DOHH2 (cell line): ENCODE measurements at regions not wholly inside any gene's neighbourhood (a gene's known extent, or its start where the extent isn't known, plus 50 kb on each side); places are given as distances from the start of the nearest gene placed in this dataset.

ENCODE experiments used
- H3F3A ChIP-seq: fragments of 200-600 bp; sonication (generic), shearing (Covaris generic); 2 replicates; pipeline ENCODE4 v1.6.0; 2016; ENCODE audit warnings: antibody characterized with exemption, mild to moderate bottlenecking; ENCODE audit not compliant: control insufficient read depth, insufficient read depth
- H3K27ac ChIP-seq: fragments of 200-600 bp; sonication (generic); 2 replicates; pipeline ENCODE4 v1.5.1; 2014; ENCODE audit warnings: low read depth, mild to moderate bottlenecking, low read length, moderate library complexity
- H3K27me3 ChIP-seq: fragments of 200-600 bp; sonication (generic); 2 replicates; pipeline ENCODE4 v1.6.1; 2014; ENCODE audit warnings: mild to moderate bottlenecking, low read length, mixed read lengths; ENCODE audit not compliant: control insufficient read depth
- H3K36me3 ChIP-seq: fragments of 200-600 bp; sonication (generic); 2 replicates; pipeline ENCODE4 v1.6.1; 2014; ENCODE audit warnings: mild to moderate bottlenecking, low read length, moderate library complexity, mixed read lengths; ENCODE audit not compliant: control insufficient read depth
- H3K4me1 ChIP-seq: fragments of 200-600 bp; sonication (generic); 2 replicates; pipeline ENCODE4 v1.6.1; 2014; ENCODE audit warnings: mild to moderate bottlenecking, low read length, mixed read lengths; ENCODE audit not compliant: control insufficient read depth
- H3K4me2 ChIP-seq: fragments of 200-600 bp; sonication (generic); 2 replicates; pipeline ENCODE4 v1.6.0; 2014; ENCODE audit warnings: mild to moderate bottlenecking, low read length, moderate library complexity
- H3K4me3 ChIP-seq: fragments of 200-600 bp; sonication (generic); 2 replicates; pipeline ENCODE4 v1.5.1; 2014; ENCODE audit warnings: mild to moderate bottlenecking, low read length, mixed read lengths
- H3K79me2 ChIP-seq: fragments of 200-600 bp; sonication (generic); 2 replicates; pipeline ENCODE4 v1.6.1; 2014; ENCODE audit warnings: mild to moderate bottlenecking, low read length, mixed read lengths; ENCODE audit not compliant: control insufficient read depth
- H3K9me2 ChIP-seq: fragments of 200-600 bp; sonication (generic); replicated peaks from 2 replicates; pipeline ENCODE4 v1.6.1; 2014; ENCODE audit warnings: mild to moderate bottlenecking, low read length, mixed read lengths; ENCODE audit not compliant: control insufficient read depth
- H3K9me3 ChIP-seq: fragments of 200-600 bp; sonication (generic); 2 replicates; pipeline ENCODE4 v1.6.1; 2014; ENCODE audit warnings: antibody characterized with exemption, low read length, mixed read lengths; ENCODE audit not compliant: control insufficient read depth, insufficient read depth
- H4K20me1 ChIP-seq: fragments of 200-600 bp; sonication (generic); 2 replicates; pipeline ENCODE4 v1.6.0; 2014; ENCODE audit warnings: low read depth, mild to moderate bottlenecking, antibody characterized with exemption, low read length, moderate library complexity; ENCODE audit not compliant: control insufficient read depth, insufficient read depth
- CTCF ChIP-seq: fragments of 200-600 bp; sonication (generic); IDR thresholded peaks from one replicate; pipeline ENCODE4 v1.5.1; 2014; ENCODE audit warnings: antibody characterized with exemption, mild to moderate bottlenecking, low read depth, low read length; ENCODE audit not compliant: poor library complexity, severe bottlenecking
- EZH2phosphoT487 ChIP-seq: fragments of 200-600 bp; sonication (generic); IDR thresholded peaks from 2 replicates; pipeline ENCODE4 v1.6.1; 2017; ENCODE audit warnings: borderline replicate concordance, mild to moderate bottlenecking, antibody characterized with exemption, low read length, moderate library complexity, mixed read lengths

GRCh38 chr3:5579946-5580345, 392.4 kb downstream of the EDEM1 start:
- no peaks in the 10 kb centered on the region for H3F3A ChIP-seq
- no peak overlapping the region for H3K4me3 ChIP-seq
- H3K79me2 ChIP-seq, result no peaks in the 10 kb centered on the region
- no peaks in the 10 kb centered on the region for H3K4me1 ChIP-seq
- no peaks in the 10 kb centered on the region for H3K9me3 ChIP-seq
- TF ChIP-seq EZH2phosphoT487 (no peak), CTCF (no peak)
- no peaks in the 10 kb centered on the region for H3K27me3 ChIP-seq
- no peak overlapping the region for H3K27ac ChIP-seq
- no peak overlapping the region for H3K4me2 ChIP-seq
- no peaks in the 10 kb centered on the region for H3K9me2 ChIP-seq
- no peaks in the 10 kb centered on the region for H4K20me1 ChIP-seq
- H3K36me3 ChIP-seq, result no peaks in the 10 kb centered on the region

GRCh38 chr3:5580826-5581225, 393.3 kb downstream of the EDEM1 start:
- TF ChIP-seq CTCF, result no peak
- no peak for TF ChIP-seq EZH2phosphoT487
- Histone ChIP-seq H3K4me1 (no peaks in the 10 kb centered on the region), H3K9me3 (no peaks in the 10 kb centered on the region), H3K4me2 (no peak overlapping the region), H3K27me3 (no peaks in the 10 kb centered on the region), H3K4me3 (no peak overlapping the region), H3F3A (no peaks in the 10 kb centered on the region), H3K27ac (no peak overlapping the region), H3K79me2 (no peaks in the 10 kb centered on the region), H3K9me2 (no peaks in the 10 kb centered on the region), H3K36me3 (no peaks in the 10 kb centered on the region), H4K20me1 (no peaks in the 10 kb centered on the region)

- no peaks in the 10 kb centered on the region for H3K9me3 ChIP-seq
These were observed 394.2 kb downstream of the EDEM1 start for GRCh38 chr3:5581743-5582142.

More at GRCh38 chr3:5581743-5582142, 394.2 kb downstream of the EDEM1 start:
- Histone ChIP-seq H3F3A (no peaks in the 10 kb centered on the region), H4K20me1 (no peaks in the 10 kb centered on the region), H3K36me3 (no peaks in the 10 kb centered on the region), H3K27ac (no peak overlapping the region), H3K9me2 (no peaks in the 10 kb centered on the region), H3K27me3 (no peaks in the 10 kb centered on the region), H3K4me2 (no peak overlapping the region), H3K4me1 (no peaks in the 10 kb centered on the region), H3K4me3 (no peak overlapping the region), H3K79me2 (no peaks in the 10 kb centered on the region)
- TF ChIP-seq EZH2phosphoT487 (no peak), CTCF (no peak)
